ENCODE measurements at regions not wholly inside any gene's neighbourhood (a gene's known extent, or its start where the extent isn't known, plus 50 kb on each side); places are given as distances from the start of the nearest gene placed in this dataset.

DNA sequence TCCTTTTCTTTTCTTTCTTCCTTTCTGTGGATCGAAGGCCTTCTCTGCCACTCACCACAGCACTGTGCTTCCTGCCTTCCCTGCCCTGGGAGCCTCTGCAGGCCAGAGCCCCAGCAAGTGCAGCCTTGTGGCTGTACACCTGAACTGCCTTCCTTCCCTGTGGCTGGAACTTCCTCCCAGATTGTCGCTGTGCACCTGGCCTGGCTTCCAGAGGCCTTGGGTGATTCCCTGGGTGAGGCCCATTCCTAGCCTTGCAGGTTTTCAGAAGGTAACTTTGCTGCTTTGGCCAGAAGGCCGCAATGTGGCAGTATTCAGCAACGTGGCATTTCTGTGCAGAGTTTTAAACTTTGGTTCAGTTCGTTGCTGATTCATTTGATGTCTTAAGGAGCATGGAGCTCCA lies 50.1 kb upstream of the RASGEF1A start:
- 0 out of 2 replicates have a peak, but pooled peaks have one; percentile 19 for ATAC-seq
- in situ Hi-C loops (cut with HindIII; ENCODE audit: low pct_unique_long_range_greater_than_20kb, low sequenced_read_pairs), result no loop called here
- intact Hi-C loops (cut with micrococcal nuclease; ENCODE audit: unreplicated experiment), result no loop called here

More for the DNA sequence above, 50.1 kb upstream of the RASGEF1A start:
- no peaks in the 10 kb centered on the region for H3K9me3 ChIP-seq (ENCODE audit: control insufficient read depth, insufficient read depth, low read depth, low read length)
- H3K4me1 ChIP-seq (ENCODE audit: control insufficient read depth, insufficient read depth, low read length), result no peaks in the 10 kb centered on the region
- ChIA-PET CTCF (interaction anchor here (0.7 kb wide), 1 partner anchor 49 kb away, joined by 6 read pairs; no protein-coding TSS in a partner anchor), POLR2A (interaction anchor here (0.6 kb wide), 1 partner anchor 103 kb away, joined by 3 read pairs; no protein-coding TSS in a partner anchor)
- no peak overlapping the region for H3K27ac ChIP-seq (ENCODE audit: low read length)
- H3K4me3 ChIP-seq (ENCODE audit: low read depth in 2 of 2, low read length in 2 of 2), result no peak overlapping the region
- DNase-seq (ENCODE audit: low read depth, low spot score), result no peak
- TF ChIP-seq, protein P1, sequence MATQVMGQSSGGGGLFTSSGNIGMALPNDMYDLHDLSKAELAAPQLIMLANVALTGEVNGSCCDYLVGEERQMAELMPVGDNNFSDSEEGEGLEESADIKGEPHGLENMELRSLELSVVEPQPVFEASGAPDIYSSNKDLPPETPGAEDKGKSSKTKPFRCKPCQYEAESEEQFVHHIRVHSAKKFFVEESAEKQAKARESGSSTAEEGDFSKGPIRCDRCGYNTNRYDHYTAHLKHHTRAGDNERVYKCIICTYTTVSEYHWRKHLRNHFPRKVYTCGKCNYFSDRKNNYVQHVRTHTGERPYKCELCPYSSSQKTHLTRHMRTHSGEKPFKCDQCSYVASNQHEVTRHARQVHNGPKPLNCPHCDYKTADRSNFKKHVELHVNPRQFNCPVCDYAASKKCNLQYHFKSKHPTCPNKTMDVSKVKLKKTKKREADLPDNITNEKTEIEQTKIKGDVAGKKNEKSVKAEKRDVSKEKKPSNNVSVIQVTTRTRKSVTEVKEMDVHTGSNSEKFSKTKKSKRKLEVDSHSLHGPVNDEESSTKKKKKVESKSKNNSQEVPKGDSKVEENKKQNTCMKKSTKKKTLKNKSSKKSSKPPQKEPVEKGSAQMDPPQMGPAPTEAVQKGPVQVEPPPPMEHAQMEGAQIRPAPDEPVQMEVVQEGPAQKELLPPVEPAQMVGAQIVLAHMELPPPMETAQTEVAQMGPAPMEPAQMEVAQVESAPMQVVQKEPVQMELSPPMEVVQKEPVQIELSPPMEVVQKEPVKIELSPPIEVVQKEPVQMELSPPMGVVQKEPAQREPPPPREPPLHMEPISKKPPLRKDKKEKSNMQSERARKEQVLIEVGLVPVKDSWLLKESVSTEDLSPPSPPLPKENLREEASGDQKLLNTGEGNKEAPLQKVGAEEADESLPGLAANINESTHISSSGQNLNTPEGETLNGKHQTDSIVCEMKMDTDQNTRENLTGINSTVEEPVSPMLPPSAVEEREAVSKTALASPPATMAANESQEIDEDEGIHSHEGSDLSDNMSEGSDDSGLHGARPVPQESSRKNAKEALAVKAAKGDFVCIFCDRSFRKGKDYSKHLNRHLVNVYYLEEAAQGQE (IDR thresholded peaks at IDR 0.05; ENCODE audit: insufficient read depth in 1 of 2, low read depth in 2 of 2, low read length in 1 of 2), result no peak
- no peak for TF ChIP-seq TCF7L2 (IDR thresholded peaks at IDR 0.05; ENCODE audit: low read depth, low read length)
- H3K27me3 ChIP-seq (ENCODE audit: control insufficient read depth, insufficient read depth, low read length), result no peaks in the 10 kb centered on the region
- no peaks in the 10 kb centered on the region for H3K36me3 ChIP-seq (ENCODE audit: control insufficient read depth, insufficient read depth, low read length)
- no TSS peak for BruUV-seq (replicated peaks)
